Prostate gland (tissue), 2 donors: ENCODE measurements at regions not wholly inside any gene's neighbourhood (a gene's known extent, or its start where the extent isn't known, plus 50 kb on each side); places are given as distances from the start of the nearest gene placed in this dataset.

ENCODE experiments used
- DNase-seq: peaks from one replicate; pipeline ENCODE4 v3.0.0-alpha.2; 2019; ENCODE audit warnings: low spot score
- H3K27ac ChIP-seq, 2 donors: fragments of 200-600 bp; sonication (generic); 2 replicates each; pipeline ENCODE4 v1.5.1; 2017 to 2019
- H3K27me3 ChIP-seq: fragments of 200-600 bp; sonication (generic); replicated peaks from 2 replicates; pipeline ENCODE4 v1.5.1; 2019; ENCODE audit not compliant: insufficient read depth
- H3K36me3 ChIP-seq, 2 donors: fragments of 200-600 bp; sonication (generic); 1 replicate in 1 of 2; 2 replicates in 1 of 2; pipeline versions ENCODE4 v1.5.1 to v1.8.1; 2017 to 2019
- H3K4me1 ChIP-seq: fragments of 200-600 bp; sonication (generic); replicated peaks from 2 replicates; pipeline ENCODE4 v1.5.1; 2019
- H3K4me3 ChIP-seq, 2 donors: fragments of 200-600 bp; sonication (generic); 2 replicates each; pipeline ENCODE4 v1.5.1; 2017 to 2019
- H3K9me3 ChIP-seq: fragments of 200-600 bp; sonication (generic); 2 replicates; pipeline ENCODE4 v1.5.1; 2017
- POLR2A ChIP-seq: fragments of 450-650 bp; IDR thresholded peaks from one replicate; pipeline ENCODE4 v1.6.1; 2016; ENCODE audit warnings: antibody characterized with exemption, mild to moderate bottlenecking
- POLR2AphosphoS5 ChIP-seq: sonication (generic); formaldehyde crosslinking; IDR thresholded peaks from one replicate; pipeline ENCODE4 v1.6.1; 2017; ENCODE audit warnings: antibody characterized with exemption
- WGBS: methylation state at CpG from one replicate; pipeline ENCODE4 v1.1.5; 2018; 5-methylcytosine and 5-hydroxymethylcytosine counted together
- intact Hi-C: fragments of 100-400 bp; cut with DNase I; formaldehyde crosslinking; loops from one replicate; pipeline ENCODE4 v1.14.2; 2022
- TF ChIP-seq, protein P1 (sequence below), 4 experiments: fragments of 200-600 bp in 2 of 4; fragments of 450-650 bp in 2 of 4; sonication (generic) in 2 of 4; IDR thresholded peaks; 1 replicate in 3 of 4; 2 replicates in 1 of 4; pipeline ENCODE4 v1.5.1; 2016 to 2019; ENCODE audit warnings: antibody characterized with exemption in 4 of 4, mild to moderate bottlenecking in 2 of 4, moderate library complexity in 2 of 4

DNA sequence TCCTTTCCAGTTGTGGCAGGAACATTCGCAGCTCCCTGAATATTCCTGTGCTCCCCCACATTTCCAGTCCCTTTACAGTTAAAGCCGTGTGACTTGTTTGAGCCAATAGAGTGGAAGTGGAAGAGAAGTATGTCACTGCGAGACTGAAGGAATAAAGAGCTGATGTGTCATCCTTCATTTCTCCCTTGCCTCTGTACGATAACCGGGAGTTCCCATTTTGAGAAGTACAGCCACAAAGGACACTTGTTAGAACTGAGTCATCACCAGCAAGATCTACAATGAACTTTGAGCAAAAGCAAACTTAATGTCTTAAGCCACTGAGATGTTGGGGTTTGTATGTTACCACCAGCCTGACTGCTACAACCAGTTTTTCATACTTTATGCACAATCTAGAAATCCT lies 92.3 kb downstream of the SPRY1 start:
- WGBS = 69% methylated on average over 5 of the region's 5 CpGs
- no peak for DNase-seq
- Histone ChIP-seq H3K36me3 (no peaks in the 10 kb centered on the region), H3K27ac (no peak overlapping the region), H3K9me3 (no peaks in the 10 kb centered on the region), H3K4me3 (no peak overlapping the region), H3K27me3 (no peaks in the 10 kb centered on the region), H3K4me1 (no peaks in the 10 kb centered on the region)
- intact Hi-C loops = no loop called here
- TF ChIP-seq POLR2AphosphoS5 = no peak
- TF ChIP-seq POLR2A = no peak
- TF ChIP-seq, protein P1, sequence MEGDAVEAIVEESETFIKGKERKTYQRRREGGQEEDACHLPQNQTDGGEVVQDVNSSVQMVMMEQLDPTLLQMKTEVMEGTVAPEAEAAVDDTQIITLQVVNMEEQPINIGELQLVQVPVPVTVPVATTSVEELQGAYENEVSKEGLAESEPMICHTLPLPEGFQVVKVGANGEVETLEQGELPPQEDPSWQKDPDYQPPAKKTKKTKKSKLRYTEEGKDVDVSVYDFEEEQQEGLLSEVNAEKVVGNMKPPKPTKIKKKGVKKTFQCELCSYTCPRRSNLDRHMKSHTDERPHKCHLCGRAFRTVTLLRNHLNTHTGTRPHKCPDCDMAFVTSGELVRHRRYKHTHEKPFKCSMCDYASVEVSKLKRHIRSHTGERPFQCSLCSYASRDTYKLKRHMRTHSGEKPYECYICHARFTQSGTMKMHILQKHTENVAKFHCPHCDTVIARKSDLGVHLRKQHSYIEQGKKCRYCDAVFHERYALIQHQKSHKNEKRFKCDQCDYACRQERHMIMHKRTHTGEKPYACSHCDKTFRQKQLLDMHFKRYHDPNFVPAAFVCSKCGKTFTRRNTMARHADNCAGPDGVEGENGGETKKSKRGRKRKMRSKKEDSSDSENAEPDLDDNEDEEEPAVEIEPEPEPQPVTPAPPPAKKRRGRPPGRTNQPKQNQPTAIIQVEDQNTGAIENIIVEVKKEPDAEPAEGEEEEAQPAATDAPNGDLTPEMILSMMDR (IDR thresholded peaks at IDR 0.05) = no peak

DNA sequence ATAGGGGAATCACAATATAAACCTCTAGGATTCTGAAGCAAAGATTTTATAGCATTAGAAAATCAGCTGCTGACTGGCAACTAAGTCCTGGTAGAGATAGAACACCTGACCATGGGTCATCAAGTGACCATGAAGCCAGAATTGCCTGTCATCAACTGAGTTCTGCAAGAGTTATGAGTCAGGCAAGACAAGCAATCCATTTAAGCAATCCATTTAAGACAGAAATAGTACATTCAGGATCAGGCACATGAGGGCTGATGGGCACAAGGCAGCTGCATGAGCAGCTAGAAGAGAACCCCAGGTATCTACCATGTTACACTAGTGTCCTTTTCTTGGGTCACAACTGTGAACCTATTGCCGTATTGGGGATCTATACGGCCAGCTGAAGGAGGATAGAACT lies 98.9 kb downstream of the SPRY1 start:
- intact Hi-C loops = no loop called here
- Histone ChIP-seq H3K27me3 (no peaks in the 10 kb centered on the region), H3K4me3 (no peak overlapping the region), H3K4me1 (no peaks in the 10 kb centered on the region), H3K27ac (no peak overlapping the region), H3K9me3 (no peaks in the 10 kb centered on the region), H3K36me3 (no peaks in the 10 kb centered on the region)
- WGBS = 96% methylated on average over 2 of the region's 2 CpGs
- DNase-seq = no peak
- TF ChIP-seq, protein P1 (IDR thresholded peaks at IDR 0.05) = no peak
- TF ChIP-seq POLR2AphosphoS5 (no peak), POLR2A (no peak)

- H3K4me3 ChIP-seq = no peak overlapping the region
- H3K27ac ChIP-seq = no peak overlapping the region
- WGBS = 96% methylated on average over 4 of the region's 4 CpGs
- H3K4me1 ChIP-seq = no peaks in the 10 kb centered on the region
- no peaks in the 10 kb centered on the region for H3K9me3 ChIP-seq
- no peaks in the 10 kb centered on the region for H3K27me3 ChIP-seq
- intact Hi-C loops = no loop called here
- TF ChIP-seq, protein P1 (IDR thresholded peaks at IDR 0.05) = no peak
- TF ChIP-seq POLR2AphosphoS5 = no peak
- H3K36me3 ChIP-seq = no peaks in the 10 kb centered on the region
- no peak for DNase-seq
Measured at GRCh38 chr4:123496421-123496820, 99.8 kb downstream of the SPRY1 start.

DNA sequence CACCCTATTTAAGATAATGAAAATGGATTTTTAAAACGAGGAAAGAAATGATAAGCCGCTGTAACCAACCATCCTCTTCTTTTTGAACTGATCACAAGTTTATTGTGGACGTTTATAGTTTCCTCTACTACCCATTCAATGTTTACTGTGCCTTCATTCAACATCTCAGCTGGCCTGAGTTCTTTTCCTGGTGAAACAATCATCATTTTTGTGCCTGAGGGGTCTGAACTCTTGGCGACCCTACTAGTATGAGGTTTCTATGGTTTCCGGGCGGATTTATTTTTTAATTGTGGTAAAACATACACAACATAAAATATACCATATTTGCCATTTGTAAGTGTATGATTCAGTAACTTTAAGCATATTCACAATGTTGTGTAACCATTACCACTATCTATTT lies 100.7 kb downstream of the SPRY1 start:
- DNase-seq = no peak
- H3K4me3 ChIP-seq = no peak overlapping the region
- WGBS = 45% methylated on average over 6 of the region's 6 CpGs
- intact Hi-C loops = no loop called here
- H3K36me3 ChIP-seq = no peaks in the 10 kb centered on the region
- H3K27me3 ChIP-seq = no peaks in the 10 kb centered on the region
- no peak for TF ChIP-seq POLR2A
- TF ChIP-seq, protein P1 (IDR thresholded peaks at IDR 0.05) = no peak
- TF ChIP-seq POLR2AphosphoS5 = no peak
- H3K27ac ChIP-seq = no peak overlapping the region
- H3K9me3 ChIP-seq = no peaks in the 10 kb centered on the region
- H3K4me1 ChIP-seq = no peaks in the 10 kb centered on the region

DNA sequence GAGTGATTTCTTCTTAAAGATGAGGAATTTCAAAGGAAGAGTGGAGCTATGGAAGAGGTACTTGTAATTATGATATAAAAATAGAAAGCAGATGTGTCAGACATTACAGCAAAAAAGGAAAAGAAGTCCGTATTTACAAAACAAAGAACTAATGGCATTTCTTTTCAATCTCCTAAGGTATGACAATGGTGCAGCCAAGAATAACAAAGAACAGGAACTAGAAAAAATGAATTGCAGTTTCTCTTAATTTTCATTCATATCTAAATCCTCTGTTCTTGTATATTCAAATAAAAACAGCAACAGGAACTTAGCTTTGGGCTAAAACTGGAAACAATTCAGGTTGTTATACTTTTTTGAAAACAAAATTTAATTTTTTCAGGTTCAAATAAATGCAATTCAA lies 105.1 kb downstream of the SPRY1 start:
- Histone ChIP-seq H3K9me3 (no peaks in the 10 kb centered on the region), H3K36me3 (no peaks in the 10 kb centered on the region), H3K4me1 (no peaks in the 10 kb centered on the region), H3K27me3 (no peaks in the 10 kb centered on the region), H3K4me3 (no peak overlapping the region), H3K27ac (no peak overlapping the region)
- intact Hi-C loops = no loop called here
- 38% methylated on average over 1 of the region's 1 CpG for WGBS
- TF ChIP-seq, protein P1 (IDR thresholded peaks at IDR 0.05) = no peak
- TF ChIP-seq POLR2AphosphoS5 (no peak), POLR2A (no peak)
- DNase-seq = no peak
